Karpas-422 (cell line): ENCODE measurements at regions not wholly inside any gene's neighbourhood (a gene's known extent, or its start where the extent isn't known, plus 50 kb on each side); places are given as distances from the start of the nearest gene placed in this dataset.
"Not testable (repeated sequence)": the region's sequence is repeated elsewhere in the genome, so short reads cannot be mapped to it uniquely, and the experiment has no call there.

Experiments
- DNase-seq: peaks from one replicate; pipeline ENCODE4 v3.0.0-alpha.2; 2015
- H2AFZ ChIP-seq: fragments of 200-600 bp; sonication (generic); 2 replicates; pipeline ENCODE4 v1.6.1; 2014; ENCODE audit warnings: antibody characterized with exemption, low read length, mixed read lengths
- H3K27ac ChIP-seq: fragments of 200-600 bp; sonication (generic); 2 replicates; pipeline ENCODE4 v1.5.1; 2014; ENCODE audit warnings: mild to moderate bottlenecking, low read length, moderate library complexity
- H3K27me3 ChIP-seq: fragments of 200-600 bp; sonication (generic); 2 replicates; pipeline ENCODE4 v1.6.1; 2014; ENCODE audit warnings: low read length, mixed read lengths
- H3K36me3 ChIP-seq: fragments of 200-600 bp; sonication (generic); 2 replicates; pipeline ENCODE4 v1.6.1; 2014; ENCODE audit warnings: low read length, mixed read lengths; ENCODE audit not compliant: insufficient read depth
- H3K4me1 ChIP-seq: fragments of 200-600 bp; sonication (generic); 2 replicates; pipeline ENCODE4 v1.6.1; 2014; ENCODE audit warnings: mild to moderate bottlenecking, low read length, mixed read lengths
- H3K4me2 ChIP-seq: fragments of 200-600 bp; sonication (generic); 2 replicates; pipeline ENCODE4 v1.6.1; 2014; ENCODE audit warnings: low read length, low read depth, mild to moderate bottlenecking; ENCODE audit not compliant: poor library complexity, severe bottlenecking
- H3K4me3 ChIP-seq: fragments of 200-600 bp; sonication (generic); 2 replicates; pipeline ENCODE4 v1.5.1; 2014; ENCODE audit warnings: mild to moderate bottlenecking, antibody characterized with exemption, low read length, mixed read lengths
- H3K79me2 ChIP-seq: fragments of 200-600 bp; sonication (generic); 2 replicates; pipeline ENCODE4 v1.6.1; 2014; ENCODE audit warnings: mild to moderate bottlenecking, low read length, mixed read lengths
- H3K9ac ChIP-seq: fragments of 200-600 bp; sonication (generic); 2 replicates; pipeline ENCODE4 v1.6.0; 2014; ENCODE audit warnings: low read length
- H3K9me2 ChIP-seq: fragments of 200-600 bp; sonication (generic), shearing (Covaris generic); replicated peaks from 2 replicates; pipeline ENCODE4 v1.6.0; 2014; ENCODE audit warnings: mild to moderate bottlenecking, low read length, moderate library complexity; ENCODE audit not compliant: insufficient read depth
- H3K9me3 ChIP-seq: fragments of 300-700, 200-600 bp; sonication (generic); 2 replicates; pipeline ENCODE4 v1.6.1; 2014; ENCODE audit warnings: low read length, mixed read lengths
- H4K20me1 ChIP-seq: fragments of 200-600 bp; sonication (generic); 2 replicates; pipeline ENCODE4 v1.6.1; 2014; ENCODE audit warnings: mild to moderate bottlenecking, antibody characterized with exemption, low read length, low read depth; ENCODE audit not compliant: insufficient read depth

- Histone ChIP-seq H3K27me3 (no peaks in the 10 kb centered on the region), H3K4me2 (no peak overlapping the region), H2AFZ (no peak overlapping the region), H3K9ac (no peak overlapping the region), H3K4me1 (no peaks in the 10 kb centered on the region), H4K20me1 (no peaks in the 10 kb centered on the region), H3K4me3 (no peak overlapping the region), H3K36me3 (no peaks in the 10 kb centered on the region), H3K27ac (no peak overlapping the region), H3K79me2 (no peaks in the 10 kb centered on the region), H3K9me3 (no peaks in the 10 kb centered on the region), H3K9me2 (no peaks in the 10 kb centered on the region)
- no peak for DNase-seq
Measured at GRCh38 chr14:106062502-106063272, 536.3 kb downstream of the TMEM121 start.

- Histone ChIP-seq H3K27me3 (no peaks in the 10 kb centered on the region), H3K9ac (no peak overlapping the region), H3K79me2 (no peaks in the 10 kb centered on the region), H3K27ac (no peak overlapping the region), H3K9me2 (no peaks in the 10 kb centered on the region), H3K4me1 (no peaks in the 10 kb centered on the region), H3K9me3 (no peaks in the 10 kb centered on the region), H3K4me2 (no peak overlapping the region), H3K4me3 (no peak overlapping the region), H4K20me1 (no peaks in the 10 kb centered on the region), H3K36me3 (no peaks in the 10 kb centered on the region), H2AFZ (no peak overlapping the region)
- DNase-seq: no peak
Measured at GRCh38 chr14:106067935-106068334, 541.6 kb downstream of the TMEM121 start.

GRCh38 chr14:106069804-106070625 is 543.6 kb downstream of the TMEM121 start:
- no peak overlapping the region for H3K4me2 ChIP-seq
- no peaks in the 10 kb centered on the region for H3K79me2 ChIP-seq
- no peak overlapping the region for H2AFZ ChIP-seq
- no peaks in the 10 kb centered on the region for H3K27me3 ChIP-seq
- H3K9ac ChIP-seq: no peak overlapping the region
- H3K9me3 ChIP-seq: no peaks in the 10 kb centered on the region
- H3K9me2 ChIP-seq: no peaks in the 10 kb centered on the region
- H3K4me1 ChIP-seq: no peaks in the 10 kb centered on the region
- DNase-seq: no peak
- H3K27ac ChIP-seq: no peak overlapping the region
- no peak overlapping the region for H3K4me3 ChIP-seq
- H3K36me3 ChIP-seq: no peaks in the 10 kb centered on the region
- no peaks in the 10 kb centered on the region for H4K20me1 ChIP-seq

GRCh38 chr14:106080922-106081321 is 554.5 kb downstream of the TMEM121 start:
- Histone ChIP-seq H3K9me2 (no peaks in the 10 kb centered on the region), H3K4me2 (no peak overlapping the region), H3K4me3 (no peak overlapping the region), H3K4me1 (no peaks in the 10 kb centered on the region), H3K27ac (no peak overlapping the region), H3K27me3 (no peaks in the 10 kb centered on the region), H4K20me1 (no peaks in the 10 kb centered on the region), H3K9me3 (no peaks in the 10 kb centered on the region), H3K36me3 (no peaks in the 10 kb centered on the region), H3K9ac (no peak overlapping the region), H3K79me2 (no peaks in the 10 kb centered on the region), H2AFZ (no peak overlapping the region)
- DNase-seq: no peak

- not testable (repeated sequence) for H3K9me3 ChIP-seq, H3K4me3 ChIP-seq, H4K20me1 ChIP-seq, H3K9me2 ChIP-seq, H3K9ac ChIP-seq, H2AFZ ChIP-seq, H3K4me1 ChIP-seq, H3K27ac ChIP-seq, H3K79me2 ChIP-seq, H3K27me3 ChIP-seq, H3K36me3 ChIP-seq, DNase-seq, H3K4me2 ChIP-seq
Measured at GRCh38 chr14:106081721-106082120, 555.3 kb downstream of the TMEM121 start.

GRCh38 chr14:106083082-106083481 is 556.7 kb downstream of the TMEM121 start:
- H3K9me3 ChIP-seq: no peaks in the 10 kb centered on the region
- no peak overlapping the region for H3K27ac ChIP-seq
- H3K4me1 ChIP-seq: no peaks in the 10 kb centered on the region
- no peaks in the 10 kb centered on the region for H3K79me2 ChIP-seq
- DNase-seq: no peak
- H4K20me1 ChIP-seq: no peaks in the 10 kb centered on the region
- H3K4me2 ChIP-seq: no peak overlapping the region
- no peak overlapping the region for H2AFZ ChIP-seq
- H3K9ac ChIP-seq: no peak overlapping the region
- H3K4me3 ChIP-seq: no peak overlapping the region
- H3K36me3 ChIP-seq: no peaks in the 10 kb centered on the region
- H3K9me2 ChIP-seq: no peaks in the 10 kb centered on the region
- no peaks in the 10 kb centered on the region for H3K27me3 ChIP-seq

- Histone ChIP-seq H3K9me2 (no peaks in the 10 kb centered on the region), H3K9ac (no peak overlapping the region), H3K9me3 (no peaks in the 10 kb centered on the region), H3K27ac (no peak overlapping the region), H3K4me3 (no peak overlapping the region), H3K36me3 (no peaks in the 10 kb centered on the region), H3K4me1 (no peaks in the 10 kb centered on the region), H3K4me2 (no peak overlapping the region), H3K79me2 (no peaks in the 10 kb centered on the region), H3K27me3 (no peaks in the 10 kb centered on the region), H4K20me1 (no peaks in the 10 kb centered on the region), H2AFZ (no peak overlapping the region)
- no peak for DNase-seq
Measured at GRCh38 chr14:106087837-106088236, 561.5 kb downstream of the TMEM121 start.

GRCh38 chr14:106088860-106089259 is 562.5 kb downstream of the TMEM121 start:
- not testable (repeated sequence) for H3K9me2 ChIP-seq, H3K36me3 ChIP-seq, H3K27ac ChIP-seq, H4K20me1 ChIP-seq, H3K4me3 ChIP-seq, DNase-seq, H3K27me3 ChIP-seq, H3K4me2 ChIP-seq, H3K9me3 ChIP-seq, H3K4me1 ChIP-seq, H3K9ac ChIP-seq, H3K79me2 ChIP-seq, H2AFZ ChIP-seq
